HG03460 (cell line): ENCODE measurements at regions not wholly inside any gene's neighbourhood (a gene's known extent, or its start where the extent isn't known, plus 50 kb on each side); places are given as distances from the start of the nearest gene placed in this dataset.

Source experiments
- ATAC-seq: cut with Tn5 transposase; IDR thresholded peaks from one replicate; pipeline ENCODE4 v1.9.1; 2021; ENCODE audit not compliant: unreplicated experiment

GRCh38 chr4:133245226-133245625 is 96.1 kb downstream of the PCDH10 start:
- ATAC-seq: no peak
